ENCODE measurements at regions not wholly inside any gene's neighbourhood (a gene's known extent, or its start where the extent isn't known, plus 50 kb on each side); places are given as distances from the start of the nearest gene placed in this dataset.

DNA sequence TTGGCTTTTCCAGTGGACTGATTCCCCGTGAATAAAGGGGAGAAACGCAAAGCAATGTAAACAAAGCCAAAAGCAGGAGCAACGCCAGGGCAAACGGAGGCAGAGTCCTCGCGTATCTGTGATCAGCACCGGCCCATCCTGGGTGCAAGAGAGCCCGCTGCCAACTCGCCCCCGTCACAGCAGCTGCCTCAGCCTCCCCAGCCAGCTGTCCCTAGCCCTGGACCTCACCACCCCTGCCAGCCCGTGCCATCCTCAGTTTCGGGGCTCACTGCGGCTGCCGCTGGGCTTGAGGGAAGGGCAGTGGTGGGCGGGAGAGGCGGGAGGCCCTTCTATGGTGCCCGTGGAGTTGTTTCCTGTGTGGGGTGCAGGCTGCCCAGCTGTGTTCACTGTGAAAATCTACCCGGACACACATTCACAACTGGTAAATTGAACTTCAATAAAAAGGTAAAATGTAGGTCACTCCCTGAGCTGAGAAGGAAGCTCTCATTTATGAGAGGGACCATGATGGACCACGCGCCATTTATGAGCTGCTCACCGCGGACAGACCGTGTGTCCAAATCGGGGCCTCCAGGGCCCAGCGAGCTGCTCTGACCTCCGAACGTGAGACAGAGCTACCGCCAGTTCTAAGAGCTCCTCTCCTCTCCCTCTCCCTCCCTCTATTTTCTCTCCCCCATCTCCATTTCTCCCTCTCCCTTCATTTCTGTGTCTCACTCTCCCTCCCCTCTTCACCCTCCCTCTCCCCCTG lies 330.5 kb upstream of the SFSWAP start:
- in situ Hi-C loops (cut with MboI; ENCODE audit: low pct_unique_long_range_greater_than_20kb in 2 of 9, low sequenced_read_pairs in 9 of 9, unreplicated experiment in 9 of 9) = no loop called here
- no peak overlapping the region for H3K27ac ChIP-seq
- H3K4me3 ChIP-seq = no peak overlapping the region
- 7 to 100% (median 60%) methylated on average over 2 to 8 of the region's 28 CpGs; no CpG with 5 or more reads in 3 of the 10 experiments for WGBS, 10 experiments
- peaks cover 35 to 45% of the 10 kb centered on the region in 2 donors for H3K4me1 ChIP-seq (replicated peaks in 1 of 2)
- peak in 5 of 8 experiments; percentile 44 to 72 (median 59) for ATAC-seq (replicated peaks in 6 of 8)

DNA sequence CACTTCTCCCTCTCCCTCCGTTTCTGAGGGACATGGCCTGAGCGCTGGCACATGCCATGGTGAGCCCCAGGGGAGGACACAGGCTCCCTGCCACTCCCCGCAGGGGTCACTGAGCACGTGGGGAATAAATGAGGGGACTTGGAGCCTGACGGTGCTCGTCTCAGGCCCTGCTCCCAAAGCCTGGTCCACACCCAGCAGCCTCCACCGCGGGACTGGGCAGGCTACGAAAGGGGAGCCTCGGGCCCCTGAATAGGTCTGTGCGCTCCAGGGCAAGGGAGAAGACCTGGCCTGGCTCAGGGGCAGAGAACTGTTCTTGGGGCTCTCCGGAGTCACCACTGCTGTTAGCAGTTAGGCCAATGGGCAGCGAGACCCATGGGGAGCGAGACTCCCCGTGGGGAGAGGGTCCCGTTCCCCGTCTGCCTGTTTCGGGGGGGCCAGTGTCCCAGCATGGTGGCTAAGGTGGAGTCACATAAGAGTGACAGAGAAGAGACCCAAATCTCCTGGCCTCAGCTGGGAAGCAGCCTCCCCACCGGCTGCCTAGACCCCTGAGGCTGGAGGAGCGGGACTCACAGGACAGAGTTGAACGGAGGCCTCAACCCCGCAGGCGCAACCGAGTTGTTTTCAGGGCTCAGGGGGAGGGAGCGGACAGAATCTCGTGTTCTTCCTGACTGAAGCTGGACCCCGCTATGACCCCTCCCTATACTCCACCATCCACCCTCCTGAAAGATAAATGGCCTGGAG lies 329.8 kb upstream of the SFSWAP start:
- Histone ChIP-seq H3K27ac (no peak overlapping the region), H3K4me3 (no peak overlapping the region), H3K4me1 (replicated peaks in 1 of 2) (peaks cover 36 to 45% of the 10 kb centered on the region in 2 donors)
- 25 to 84% (median 70%) methylated on average over 1 to 6 of the region's 27 CpGs; no CpG with 5 or more reads in 6 of the 10 experiments for WGBS, 10 experiments
- in situ Hi-C loops (cut with MboI; ENCODE audit: low pct_unique_long_range_greater_than_20kb in 2 of 9, low sequenced_read_pairs in 9 of 9, unreplicated experiment in 9 of 9) = no loop called here
- peak in 5 of 8 experiments; percentile 27 to 66 (median 63) for ATAC-seq (replicated peaks in 6 of 8)

DNA sequence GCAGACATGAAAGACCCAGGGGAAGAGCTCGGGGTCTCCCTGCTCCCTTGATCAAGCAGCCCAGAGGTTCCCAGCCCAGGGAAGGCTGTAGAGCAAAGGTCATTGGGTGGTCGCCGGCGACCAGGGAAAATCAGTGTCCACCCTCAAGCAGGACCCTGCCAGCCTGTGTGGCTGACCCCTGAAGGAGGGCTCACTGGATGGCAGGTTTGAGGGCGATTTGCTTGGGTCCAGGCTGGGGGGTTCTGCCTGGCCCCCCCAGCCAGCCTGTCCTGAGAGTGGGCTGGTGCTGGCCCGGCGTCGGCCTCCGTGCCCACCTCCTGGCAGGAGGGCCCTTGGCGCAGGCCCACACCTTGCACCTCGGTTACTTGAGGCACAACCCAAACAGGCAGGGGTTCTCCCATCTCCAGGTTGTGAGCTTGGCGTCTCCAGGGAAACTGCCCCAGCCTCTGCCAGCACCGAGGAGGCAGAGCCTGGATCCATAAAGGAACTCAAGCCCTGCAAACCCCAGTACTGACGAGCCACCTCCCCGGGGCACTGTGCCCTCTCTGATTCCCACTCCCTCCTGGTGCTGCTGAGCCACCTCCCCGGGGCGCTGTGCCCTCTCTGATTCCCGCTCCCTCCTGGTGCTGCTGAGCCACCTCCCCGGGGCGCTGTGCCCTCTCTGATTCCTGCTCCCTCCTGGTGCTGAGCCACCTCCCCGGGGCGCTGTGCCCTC lies 329.0 kb upstream of the SFSWAP start:
- peaks cover 41 to 48% of the 10 kb centered on the region in 2 donors for H3K4me1 ChIP-seq (replicated peaks in 1 of 2)
- ATAC-seq (replicated peaks in 6 of 8) = no peak
- 8 to 40% methylated on average over 2 to 3 of the region's 22 CpGs; no CpG with 5 or more reads in 8 of the 10 experiments for WGBS, 10 experiments
- in situ Hi-C loops (cut with MboI; ENCODE audit: low pct_unique_long_range_greater_than_20kb in 2 of 9, low sequenced_read_pairs in 9 of 9, unreplicated experiment in 9 of 9) = no loop called here
- no peak overlapping the region for H3K4me3 ChIP-seq
- H3K27ac ChIP-seq = no peak overlapping the region

DNA sequence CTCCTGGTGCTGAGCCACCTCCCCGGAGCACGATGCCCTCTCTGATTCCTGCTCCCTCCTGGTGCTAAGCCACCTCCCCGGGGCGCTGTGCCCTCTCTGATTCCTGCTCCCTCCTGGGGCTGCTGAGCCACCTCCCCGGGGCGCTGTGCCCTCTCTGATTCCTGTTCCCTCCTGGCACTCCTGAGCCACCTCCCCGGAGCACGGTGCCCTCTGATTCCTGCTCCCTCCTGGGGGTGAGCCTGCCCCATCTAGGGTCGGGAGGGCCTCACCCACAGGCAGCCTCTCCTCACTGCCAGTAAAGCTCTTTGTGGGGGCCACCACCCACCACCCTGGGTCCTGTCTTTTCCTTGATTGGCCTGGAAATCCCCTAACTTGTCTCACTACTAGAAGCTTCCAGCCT lies 327.6 kb upstream of the SFSWAP start:
- in situ Hi-C loops (cut with MboI; ENCODE audit: low pct_unique_long_range_greater_than_20kb in 2 of 9, low sequenced_read_pairs in 9 of 9, unreplicated experiment in 9 of 9) = no loop called here
- WGBS, 10 experiments = 92 to 100% (median 100%) methylated on average over 1 to 4 of the region's 9 CpGs; no CpG with 5 or more reads in 7 of the 10 experiments

DNA sequence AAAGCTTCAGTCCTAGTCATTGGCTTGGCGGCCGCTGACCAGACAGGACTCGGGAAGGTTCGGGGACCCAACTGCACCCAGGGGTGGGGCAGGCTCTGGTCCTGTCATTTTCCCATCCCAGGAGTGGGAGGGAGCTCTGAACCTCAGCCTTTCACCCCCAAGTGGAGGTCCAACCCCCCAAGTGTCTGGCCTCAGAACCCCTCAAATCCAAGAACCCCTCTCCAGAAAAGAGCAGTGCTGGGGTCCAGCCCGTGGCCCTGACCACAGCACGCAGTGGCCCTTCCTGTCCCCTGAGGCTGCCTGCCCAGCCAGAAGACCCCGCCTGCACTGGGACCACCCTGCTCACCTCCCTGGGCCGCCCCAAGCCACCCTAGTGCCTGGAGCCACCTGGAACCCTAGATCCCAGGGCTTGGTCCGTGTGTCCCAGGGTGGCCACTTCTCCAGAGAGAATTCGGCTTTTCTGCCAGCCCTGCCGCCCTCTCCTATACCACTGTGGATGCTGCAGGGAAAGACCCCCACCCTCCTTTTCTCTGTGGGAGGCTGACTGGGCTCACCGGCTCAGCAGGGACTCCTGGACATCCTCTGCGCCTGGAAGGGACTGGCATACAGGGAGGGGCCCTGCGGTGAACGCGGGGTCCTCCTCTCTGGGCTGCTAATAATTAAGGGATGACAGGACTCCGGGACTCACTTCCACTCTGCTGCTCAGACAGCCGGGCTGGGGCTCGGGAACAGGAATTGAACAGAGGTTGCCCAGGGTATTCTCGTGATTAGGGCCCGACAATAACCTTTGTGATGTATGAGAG lies 326.9 kb upstream of the SFSWAP start:
- in situ Hi-C loops (cut with MboI; ENCODE audit: low pct_unique_long_range_greater_than_20kb in 2 of 9, low sequenced_read_pairs in 9 of 9, unreplicated experiment in 9 of 9) = no loop called here
- Histone ChIP-seq H3K4me1 (replicated peaks in 1 of 2) (peaks cover 44 to 52% of the 10 kb centered on the region in 2 donors), H3K27ac (peak overlapping the region in 1 of 2 donors; percentile 46), H3K4me3 (no peak overlapping the region)
- peak in 3 of 8 experiments; percentile 28 to 42 (median 37) for ATAC-seq (replicated peaks in 6 of 8)
- WGBS, 10 experiments = 0 to 100% (median 62%) methylated on average over 1 to 3 of the region's 21 CpGs; no CpG with 5 or more reads in 6 of the 10 experiments

More for the DNA sequence above, 327.6 kb upstream of the SFSWAP start:
- Histone ChIP-seq H3K27ac (no peak overlapping the region), H3K4me3 (no peak overlapping the region), H3K4me1 (replicated peaks in 1 of 2) (peaks cover 42 to 54% of the 10 kb centered on the region in 2 donors)
- no peak for ATAC-seq (replicated peaks in 6 of 8)

DNA sequence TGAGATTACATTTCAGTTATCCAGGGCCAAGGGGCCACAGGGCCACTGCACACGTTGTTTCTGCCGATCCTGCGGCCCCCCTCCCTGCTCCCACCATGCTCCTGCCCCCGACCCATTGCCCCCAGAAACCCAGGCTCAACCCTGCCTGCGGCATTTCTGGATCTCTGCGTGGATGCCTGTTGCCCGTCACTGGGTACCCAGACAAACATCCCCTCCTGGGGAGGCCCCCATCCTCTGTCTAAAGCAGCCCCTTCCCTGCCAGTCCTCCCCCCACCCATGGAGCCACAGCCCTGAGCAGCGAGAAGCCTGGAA lies 326.4 kb upstream of the SFSWAP start:
- ATAC-seq (replicated peaks in 6 of 8) = no peak
- peak overlapping the region in 1 of 2 donors; percentile 16 for H3K27ac ChIP-seq
- H3K4me1 ChIP-seq (replicated peaks in 1 of 2) = peaks cover 38 to 46% of the 10 kb centered on the region in 2 donors
- no CpG with 5 or more reads among the region's 8 CpGs for WGBS, 10 experiments
- in situ Hi-C loops (cut with MboI; ENCODE audit: low pct_unique_long_range_greater_than_20kb in 2 of 9, low sequenced_read_pairs in 9 of 9, unreplicated experiment in 9 of 9) = no loop called here
- no peak overlapping the region for H3K4me3 ChIP-seq

DNA sequence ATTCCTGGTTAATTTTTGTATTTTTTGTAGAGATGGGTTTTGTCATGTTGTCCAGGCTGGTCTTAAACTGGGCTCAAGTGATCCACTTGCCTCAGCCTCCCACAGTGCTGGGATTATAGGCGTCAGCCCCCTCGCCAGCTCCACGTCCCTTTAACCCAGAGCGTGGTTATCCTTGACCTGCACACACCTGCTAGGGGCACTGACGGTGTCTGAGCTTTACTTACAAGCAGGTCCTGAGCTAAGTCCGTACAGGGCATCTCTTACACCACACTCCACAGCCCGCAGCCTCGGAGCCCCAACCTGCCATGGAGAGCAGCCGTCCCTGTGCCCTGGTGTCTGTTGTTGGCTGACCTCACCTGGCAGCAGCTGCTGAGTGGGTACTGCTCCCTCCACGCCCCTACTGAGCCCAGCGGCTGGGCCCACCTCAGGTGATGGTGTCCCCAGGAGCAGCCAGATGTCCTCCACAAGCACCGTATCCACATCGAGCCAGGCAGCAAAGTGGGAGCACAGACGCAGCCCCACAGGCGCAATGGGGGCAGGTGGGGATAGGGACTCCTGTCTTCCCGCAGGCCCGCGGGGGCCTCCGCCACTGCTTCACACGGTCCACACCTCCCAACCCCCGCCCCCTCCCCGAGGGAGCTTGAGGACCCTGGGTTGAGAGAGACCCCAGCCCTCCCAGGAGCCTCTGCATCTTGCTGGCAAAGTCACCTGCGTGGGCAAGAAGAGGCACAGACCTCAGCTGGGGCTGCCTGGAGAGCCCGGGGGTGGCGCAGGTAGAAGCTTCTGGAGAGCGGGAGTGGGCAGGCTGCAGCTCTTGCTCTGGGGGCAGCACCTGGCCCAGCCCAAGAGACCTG lies 325.4 kb upstream of the SFSWAP start:
- Histone ChIP-seq H3K27ac (no peak overlapping the region), H3K4me1 (replicated peaks in 1 of 2) (peaks cover 36 to 37% of the 10 kb centered on the region in 2 donors), H3K4me3 (no peak overlapping the region)
- WGBS, 10 experiments = 40 to 82% (median 67%) methylated on average over 2 to 5 of the region's 26 CpGs; no CpG with 5 or more reads in 7 of the 10 experiments
- ATAC-seq (replicated peaks in 6 of 8) = no peak
- in situ Hi-C loops (cut with MboI; ENCODE audit: low pct_unique_long_range_greater_than_20kb in 2 of 9, low sequenced_read_pairs in 9 of 9, unreplicated experiment in 9 of 9) = no loop called here

DNA sequence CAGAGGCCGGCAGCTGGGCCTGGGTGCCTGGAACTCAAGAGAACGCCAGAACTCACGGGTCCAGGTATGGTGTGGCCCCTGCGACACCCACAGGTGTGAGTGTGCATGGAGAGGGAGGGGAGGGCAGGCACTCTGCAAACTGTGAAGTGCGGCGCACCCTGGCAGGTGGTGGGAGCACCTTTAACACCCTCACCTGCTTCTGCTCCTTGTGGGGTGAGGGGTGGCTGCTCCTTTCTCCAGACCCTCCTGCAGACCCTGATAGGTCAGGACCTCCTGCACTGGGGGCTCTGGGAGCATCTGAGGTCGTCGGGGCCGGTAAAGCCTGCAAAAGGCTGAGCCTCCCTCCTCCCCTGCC lies 324.7 kb upstream of the SFSWAP start:
- H3K4me3 ChIP-seq = no peak overlapping the region
- H3K27ac ChIP-seq = no peak overlapping the region
- no peak for ATAC-seq (replicated peaks in 6 of 8)
- H3K4me1 ChIP-seq (replicated peaks in 1 of 2) = peaks cover 36 to 37% of the 10 kb centered on the region in 2 donors
- in situ Hi-C loops (cut with MboI; ENCODE audit: low pct_unique_long_range_greater_than_20kb in 2 of 9, low sequenced_read_pairs in 9 of 9, unreplicated experiment in 9 of 9) = no loop called here
- 0 to 32% (median 28%) methylated on average over 1 to 5 of the region's 9 CpGs; no CpG with 5 or more reads in 6 of the 10 experiments for WGBS, 10 experiments

DNA sequence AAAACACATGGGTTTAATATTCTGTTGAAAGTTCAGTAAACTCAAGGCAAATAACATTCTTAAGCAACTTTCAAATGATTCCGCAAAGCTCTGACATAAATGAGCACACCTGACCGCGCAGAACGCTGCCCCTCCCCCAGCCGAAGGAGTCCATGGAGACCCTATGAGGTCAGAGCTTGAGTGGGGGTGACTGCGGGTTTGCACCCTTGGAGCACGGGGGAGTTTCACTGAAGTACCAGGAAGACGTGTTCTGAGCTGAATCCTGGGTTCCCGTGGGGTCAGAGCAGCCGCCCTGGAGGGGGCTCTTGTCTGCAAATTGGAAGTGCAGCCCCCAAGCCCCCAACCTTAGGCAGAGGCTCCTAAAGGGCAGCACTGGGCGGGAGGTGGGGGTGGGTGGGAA lies 324.1 kb upstream of the SFSWAP start:
- in situ Hi-C loops (cut with MboI; ENCODE audit: low pct_unique_long_range_greater_than_20kb in 2 of 9, low sequenced_read_pairs in 9 of 9, unreplicated experiment in 9 of 9) = no loop called here
- Histone ChIP-seq H3K27ac (no peak overlapping the region), H3K4me3 (no peak overlapping the region), H3K4me1 (replicated peaks in 1 of 2) (peaks cover 36 to 38% of the 10 kb centered on the region in 2 donors)
- no peak for ATAC-seq (replicated peaks in 6 of 8)
- 7 to 80% (median 43%) methylated on average over 1 to 8 of the region's 11 CpGs; no CpG with 5 or more reads in 4 of the 10 experiments for WGBS, 10 experiments

DNA sequence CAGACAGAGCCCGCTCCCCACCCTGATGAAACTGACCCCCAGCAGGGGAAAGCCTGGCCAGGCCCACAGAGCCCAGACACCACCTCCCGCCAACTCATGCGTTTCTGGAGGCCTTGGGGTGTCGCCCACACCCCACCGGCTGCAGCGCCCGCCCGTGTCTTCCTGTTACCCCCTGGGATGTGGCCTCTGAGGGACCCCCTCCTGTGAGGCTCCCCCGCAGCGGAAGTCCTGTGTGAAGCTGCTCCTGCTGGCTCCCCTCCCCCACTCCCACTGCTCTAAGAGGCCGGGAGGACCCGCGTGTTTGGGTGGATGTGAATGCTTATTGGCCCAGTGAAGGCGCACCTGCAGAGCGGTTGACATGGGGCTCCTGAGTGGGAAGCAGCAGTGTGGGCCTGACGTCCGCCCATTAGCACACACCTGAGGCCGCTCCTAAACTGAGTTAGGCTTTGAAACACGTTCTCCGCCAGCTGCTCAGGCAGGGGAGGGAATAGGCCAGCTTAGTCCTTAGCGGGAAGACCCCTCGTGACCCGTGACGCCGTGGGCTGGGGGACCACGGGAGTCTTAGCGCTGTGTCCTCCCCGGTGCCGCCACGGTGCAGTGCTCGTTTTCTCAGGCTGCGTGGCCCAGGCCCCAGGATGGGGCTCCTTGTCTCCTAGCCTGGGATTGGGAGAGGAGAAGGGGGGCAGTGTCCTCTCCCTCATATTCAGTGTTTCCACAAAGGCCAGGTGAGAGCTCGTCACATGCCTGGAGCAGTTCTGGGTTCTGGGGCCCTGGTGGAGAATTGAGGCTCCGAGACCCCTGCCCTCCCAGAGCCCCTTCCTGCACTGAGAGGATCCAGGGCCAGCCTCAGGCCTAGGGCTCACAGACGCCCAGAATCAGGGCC lies 323.4 kb upstream of the SFSWAP start:
- in situ Hi-C loops (cut with MboI; ENCODE audit: low pct_unique_long_range_greater_than_20kb in 2 of 9, low sequenced_read_pairs in 9 of 9, unreplicated experiment in 9 of 9) = no loop called here
- peak in 1 of 8 experiments; percentile 10 for ATAC-seq (replicated peaks in 6 of 8)
- WGBS, 10 experiments = 30 to 94% (median 68%) methylated on average over 1 to 11 of the region's 35 CpGs; no CpG with 5 or more reads in 5 of the 10 experiments
- no peak overlapping the region for H3K4me3 ChIP-seq
- H3K4me1 ChIP-seq (replicated peaks in 1 of 2) = peaks cover 38 to 43% of the 10 kb centered on the region in 2 donors
- no peak overlapping the region for H3K27ac ChIP-seq
